K562 (cell line): ENCODE measurements at regions not wholly inside any gene's neighbourhood (a gene's known extent, or its start where the extent isn't known, plus 50 kb on each side); places are given as distances from the start of the nearest gene placed in this dataset.

Experiments used
- ATAC-seq: fragments of 200-7000 bp; cut with Tn5 transposase; 3 replicates; pipeline ENCODE4 v1.9.1; 2020; ENCODE audit warnings: moderate library complexity
- BruUV-seq: library from RNA; stranded (reverse); fragments of 400-500 nt; replicated peaks from 2 replicates; lab custom pipeline; 2021; lab: Mats Ljungman, UMichigan
- CTCF ChIA-PET: fragments of 300-600 bp; formaldehyde crosslinking; extraction: SDS; loops from one replicate; lab custom pipeline; 2021; ENCODE audit warnings: low intra/inter-chr PET ratio; lab: Yijun Ruan, JAX
- POLR2A ChIA-PET: fragments of 300-600, 350-650 bp; sonication (Branson Sonifier 250); formaldehyde crosslinking; extraction: SDS; loops from one replicate; lab custom pipeline; 2021; ENCODE audit warnings: antibody characterized with exemption, inconsistent platforms; lab: Yijun Ruan, JAX
- DNase-seq, 4 experiments: peaks; one replicate each; pipeline versions ENCODE4 v3.0.0 to v3.0.0-alpha.2; 2011 to 2018; ENCODE audit warnings: low spot score in 3 of 4, mixed read lengths in 3 of 4; ENCODE audit errors: extremely low read depth in 1 of 4
- FAIRE-seq: peaks from 2 replicates; lab custom pipeline; 2011; peaks lifted over from hg19 to GRCh38; lab: Jason Lieb, UNC
- H2AFZ ChIP-seq: 2 replicates; pipeline ENCODE4 v1.6.0; 2011; ENCODE audit warnings: low read depth, low read length, control low read depth, inconsistent platforms
- H3K27ac ChIP-seq: fragments of 200-600 bp; 3 replicates; pipeline ENCODE4 v1.8.0; 2011; ENCODE audit warnings: low read depth, mild to moderate bottlenecking, control low read depth, inconsistent platforms, low read length, moderate library complexity, mixed read lengths; ENCODE audit errors: extremely low read depth
- H3K27me3 ChIP-seq, 2 experiments: fragments of 300-600 bp in 1 of 2; 2 replicates in 1 of 2; 3 replicates in 1 of 2; pipeline versions ENCODE4 v1.6.0 to v1.8.0; 2011; ENCODE audit warnings: inconsistent platforms in 2 of 2, low read length in 2 of 2, mild to moderate bottlenecking in 1 of 2, mixed read lengths in 1 of 2, moderate library complexity in 1 of 2; ENCODE audit not compliant: control insufficient read depth in 2 of 2, insufficient read depth in 2 of 2
- H3K36me3 ChIP-seq: fragments of 300-600 bp; 3 replicates; pipeline ENCODE4 v1.8.0; 2011; ENCODE audit warnings: mild to moderate bottlenecking, low read length, inconsistent platforms; ENCODE audit not compliant: control insufficient read depth, insufficient read depth
- H3K4me1 ChIP-seq, 2 experiments: fragments of 200-600 bp in 1 of 2; replicated peaks in 1 of 2; 2 replicates in 1 of 2; 3 replicates in 1 of 2; pipeline versions ENCODE4 v1.5.1 to v1.8.0; 2011; ENCODE audit warnings: inconsistent platforms in 2 of 2, low read length in 2 of 2, mild to moderate bottlenecking in 1 of 2, mixed read lengths in 1 of 2, moderate library complexity in 1 of 2; ENCODE audit not compliant: control insufficient read depth in 2 of 2, insufficient read depth in 2 of 2
- H3K4me2 ChIP-seq: 2 replicates; pipeline ENCODE4 v1.6.1; 2011; ENCODE audit warnings: low read length, control low read depth, inconsistent platforms, mixed read lengths; ENCODE audit not compliant: insufficient read depth
- H3K4me3 ChIP-seq: fragments of 200-600 bp; sonication (generic), shearing (Covaris generic); 2 replicates; pipeline ENCODE4 v1.5.1; 2016; ENCODE audit warnings: control low read depth, inconsistent platforms
- H3K79me2 ChIP-seq: fragments of 200-600 bp; 3 replicates; pipeline ENCODE4 v1.8.0; 2011; ENCODE audit warnings: low read length, inconsistent platforms; ENCODE audit not compliant: control insufficient read depth, insufficient read depth
- H3K9ac ChIP-seq, 2 experiments: 2 replicates each; pipeline versions ENCODE4 v1.6.0 to v1.6.1; 2011; ENCODE audit warnings: low read depth in 2 of 2, low read length in 2 of 2, control low read depth in 1 of 2, inconsistent platforms in 1 of 2, mild to moderate bottlenecking in 1 of 2, mixed read lengths in 1 of 2; ENCODE audit not compliant: insufficient read depth in 1 of 2
- H3K9me1 ChIP-seq: one replicate; pipeline ENCODE4 v1.6.0; 2011; ENCODE audit warnings: inconsistent platforms, mild to moderate bottlenecking, low read length, moderate library complexity; ENCODE audit not compliant: control insufficient read depth, insufficient read depth
- H3K9me3 ChIP-seq: replicated peaks from 2 replicates; pipeline ENCODE4 v1.5.1; 2011; ENCODE audit warnings: low read depth, low read length, inconsistent platforms; ENCODE audit not compliant: control insufficient read depth, insufficient read depth
- H4K20me1 ChIP-seq: replicated peaks from 2 replicates; pipeline ENCODE4 v1.6.1; 2011; ENCODE audit warnings: low read length, inconsistent platforms, mixed read lengths; ENCODE audit not compliant: control insufficient read depth, insufficient read depth
- EP400 ChIP-seq: fragments of 450-650 bp; IDR thresholded peaks from 2 replicates; pipeline ENCODE4 v1.6.1; 2017; ENCODE audit warnings: antibody characterized with exemption, mild to moderate bottlenecking, moderate library complexity
- MYNN ChIP-seq, 2 experiments: sonication (generic); formaldehyde crosslinking in 1 of 2; IDR thresholded peaks; 2 replicates each; pipeline versions ENCODE4 v1.5.0 to v1.6.1; 2016 to 2020; ENCODE audit warnings: antibody characterized with exemption in 1 of 2, missing genetic modification reagents in 1 of 2
- POLR2A ChIP-seq: fragments of 450-650 bp; conservative IDR thresholded peaks from 2 replicates; pipeline ENCODE4 v1.6.1; 2016
- SIRT6 ChIP-seq: IDR thresholded peaks from one replicate; pipeline ENCODE4 v1.6.1; 2012; ENCODE audit warnings: low read depth, mild to moderate bottlenecking, control low read depth, inconsistent platforms, low read length, moderate library complexity
- SOX6 ChIP-seq: fragments of 450-650 bp; IDR thresholded peaks from 2 replicates; pipeline ENCODE4 v1.6.1; 2014; ENCODE audit warnings: mild to moderate bottlenecking
- TFAM ChIP-seq: fragments of 250-450 bp; sonication (Bioruptor Pico); conservative IDR thresholded peaks from 2 replicates; pipeline ENCODE4 v1.5.0; 2021; ENCODE audit warnings: mild to moderate bottlenecking, moderate library complexity
- ZNF584 ChIP-seq: fragments of 200-800 bp; sonication (Bioruptor generic); IDR thresholded peaks from 2 replicates; pipeline ENCODE4 v1.6.1; 2016; ENCODE audit warnings: low read depth, mild to moderate bottlenecking, missing genetic modification characterization, missing compliant biosample characterization
- ZNF785 ChIP-seq: fragments of 250-450 bp; sonication (Bioruptor Pico); IDR thresholded peaks from 2 replicates; pipeline ENCODE4 v1.4.0; 2020; ENCODE audit warnings: mild to moderate bottlenecking
- WGBS: fragments of 100-300 bp; shearing (Covaris generic); methylation state at CpG from one replicate; pipeline ENCODE4 v1.1.6; 2016; ENCODE audit warnings: low coverage, mixed read lengths; ENCODE audit not compliant: insufficient coverage; ENCODE audit errors: missing lambda C conversion rate; 5-methylcytosine and 5-hydroxymethylcytosine counted together
- in situ Hi-C: fragments of 300-500 bp; cut with MboI; formaldehyde crosslinking; loops from 4 replicates; pipeline ENCODE4 v1.15.0; 2018; ENCODE audit warnings: inconsistent platforms, mixed read lengths
- intact Hi-C: fragments of 100-400 bp; cut with micrococcal nuclease; formaldehyde crosslinking; loops from 2 replicates; pipeline ENCODE4 v1.14.2; 2022
- TF ChIP-seq, protein P1 (sequence below), 2 experiments: fragments of 450-650 bp; IDR thresholded peaks; 2 replicates each; pipeline ENCODE4 v1.6.1; 2016; ENCODE audit warnings: mild to moderate bottlenecking in 2 of 2, borderline replicate concordance in 1 of 2, low read depth in 1 of 2, moderate library complexity in 1 of 2
- TF ChIP-seq, protein P2 (sequence below): sonication (generic); formaldehyde crosslinking; IDR thresholded peaks from 2 replicates; pipeline ENCODE4 v1.8.1; 2023; ENCODE audit warnings: mild to moderate bottlenecking, missing genetic modification reagents, moderate library complexity
- TF ChIP-seq, protein P3 (sequence below): fragments of 250-450 bp; sonication (Bioruptor Pico); IDR thresholded peaks from 2 replicates; pipeline ENCODE4 v1.5.0; 2021; ENCODE audit warnings: mild to moderate bottlenecking, moderate library complexity

DNA sequence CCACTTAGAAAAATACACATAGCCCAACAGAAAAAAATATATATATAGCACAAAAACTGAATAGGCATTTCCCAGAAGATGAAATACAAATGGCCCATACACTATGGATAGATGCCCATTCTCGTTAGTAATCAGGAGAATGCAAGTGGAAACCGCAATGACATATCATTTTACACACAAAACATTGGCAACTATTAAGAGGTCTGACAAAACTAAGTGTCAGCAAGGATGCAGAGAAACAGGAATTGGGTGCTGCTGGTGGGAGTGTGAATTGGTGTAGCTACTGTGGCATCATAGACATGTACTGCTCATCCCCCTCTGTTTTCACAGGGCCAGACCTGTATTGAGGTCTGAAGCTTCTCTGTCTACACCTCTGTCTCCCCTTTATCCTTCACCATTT lies 320.0 kb downstream of the IDS start:
- no peaks in the 10 kb centered on the region for H4K20me1 ChIP-seq
- intact Hi-C loops (no loop called here), in situ Hi-C loops (no loop called here)
- H3K9me1 ChIP-seq: no peaks in the 10 kb centered on the region
- DNase-seq (no peak), ATAC-seq (no peak), FAIRE-seq (no peak)
- H3K27ac ChIP-seq: no peak overlapping the region
- no TSS peak for BruUV-seq
- no peaks in the 10 kb centered on the region for H3K36me3 ChIP-seq
- H3K9ac ChIP-seq: no peak overlapping the region
- H3K79me2 ChIP-seq: no peaks in the 10 kb centered on the region
- no peaks in the 10 kb centered on the region for H3K4me1 ChIP-seq
- no peaks in the 10 kb centered on the region for H3K27me3 ChIP-seq
- 0% methylated on average over 2 of the region's 2 CpGs for WGBS
- no peak overlapping the region for H3K4me2 ChIP-seq
- H3K4me3 ChIP-seq: no peak overlapping the region
- no peaks in the 10 kb centered on the region for H3K9me3 ChIP-seq
- no peak overlapping the region for H2AFZ ChIP-seq
- POLR2A ChIA-PET: interaction anchor here (0.5 kb wide), 1 partner anchor 180 kb away, joined by 3 read pairs; no protein-coding TSS in a partner anchor
- CTCF ChIA-PET: no interaction called here
- TF ChIP-seq ZNF584: no peak
- no peak for TF ChIP-seq SIRT6
- TF ChIP-seq, protein P1, sequence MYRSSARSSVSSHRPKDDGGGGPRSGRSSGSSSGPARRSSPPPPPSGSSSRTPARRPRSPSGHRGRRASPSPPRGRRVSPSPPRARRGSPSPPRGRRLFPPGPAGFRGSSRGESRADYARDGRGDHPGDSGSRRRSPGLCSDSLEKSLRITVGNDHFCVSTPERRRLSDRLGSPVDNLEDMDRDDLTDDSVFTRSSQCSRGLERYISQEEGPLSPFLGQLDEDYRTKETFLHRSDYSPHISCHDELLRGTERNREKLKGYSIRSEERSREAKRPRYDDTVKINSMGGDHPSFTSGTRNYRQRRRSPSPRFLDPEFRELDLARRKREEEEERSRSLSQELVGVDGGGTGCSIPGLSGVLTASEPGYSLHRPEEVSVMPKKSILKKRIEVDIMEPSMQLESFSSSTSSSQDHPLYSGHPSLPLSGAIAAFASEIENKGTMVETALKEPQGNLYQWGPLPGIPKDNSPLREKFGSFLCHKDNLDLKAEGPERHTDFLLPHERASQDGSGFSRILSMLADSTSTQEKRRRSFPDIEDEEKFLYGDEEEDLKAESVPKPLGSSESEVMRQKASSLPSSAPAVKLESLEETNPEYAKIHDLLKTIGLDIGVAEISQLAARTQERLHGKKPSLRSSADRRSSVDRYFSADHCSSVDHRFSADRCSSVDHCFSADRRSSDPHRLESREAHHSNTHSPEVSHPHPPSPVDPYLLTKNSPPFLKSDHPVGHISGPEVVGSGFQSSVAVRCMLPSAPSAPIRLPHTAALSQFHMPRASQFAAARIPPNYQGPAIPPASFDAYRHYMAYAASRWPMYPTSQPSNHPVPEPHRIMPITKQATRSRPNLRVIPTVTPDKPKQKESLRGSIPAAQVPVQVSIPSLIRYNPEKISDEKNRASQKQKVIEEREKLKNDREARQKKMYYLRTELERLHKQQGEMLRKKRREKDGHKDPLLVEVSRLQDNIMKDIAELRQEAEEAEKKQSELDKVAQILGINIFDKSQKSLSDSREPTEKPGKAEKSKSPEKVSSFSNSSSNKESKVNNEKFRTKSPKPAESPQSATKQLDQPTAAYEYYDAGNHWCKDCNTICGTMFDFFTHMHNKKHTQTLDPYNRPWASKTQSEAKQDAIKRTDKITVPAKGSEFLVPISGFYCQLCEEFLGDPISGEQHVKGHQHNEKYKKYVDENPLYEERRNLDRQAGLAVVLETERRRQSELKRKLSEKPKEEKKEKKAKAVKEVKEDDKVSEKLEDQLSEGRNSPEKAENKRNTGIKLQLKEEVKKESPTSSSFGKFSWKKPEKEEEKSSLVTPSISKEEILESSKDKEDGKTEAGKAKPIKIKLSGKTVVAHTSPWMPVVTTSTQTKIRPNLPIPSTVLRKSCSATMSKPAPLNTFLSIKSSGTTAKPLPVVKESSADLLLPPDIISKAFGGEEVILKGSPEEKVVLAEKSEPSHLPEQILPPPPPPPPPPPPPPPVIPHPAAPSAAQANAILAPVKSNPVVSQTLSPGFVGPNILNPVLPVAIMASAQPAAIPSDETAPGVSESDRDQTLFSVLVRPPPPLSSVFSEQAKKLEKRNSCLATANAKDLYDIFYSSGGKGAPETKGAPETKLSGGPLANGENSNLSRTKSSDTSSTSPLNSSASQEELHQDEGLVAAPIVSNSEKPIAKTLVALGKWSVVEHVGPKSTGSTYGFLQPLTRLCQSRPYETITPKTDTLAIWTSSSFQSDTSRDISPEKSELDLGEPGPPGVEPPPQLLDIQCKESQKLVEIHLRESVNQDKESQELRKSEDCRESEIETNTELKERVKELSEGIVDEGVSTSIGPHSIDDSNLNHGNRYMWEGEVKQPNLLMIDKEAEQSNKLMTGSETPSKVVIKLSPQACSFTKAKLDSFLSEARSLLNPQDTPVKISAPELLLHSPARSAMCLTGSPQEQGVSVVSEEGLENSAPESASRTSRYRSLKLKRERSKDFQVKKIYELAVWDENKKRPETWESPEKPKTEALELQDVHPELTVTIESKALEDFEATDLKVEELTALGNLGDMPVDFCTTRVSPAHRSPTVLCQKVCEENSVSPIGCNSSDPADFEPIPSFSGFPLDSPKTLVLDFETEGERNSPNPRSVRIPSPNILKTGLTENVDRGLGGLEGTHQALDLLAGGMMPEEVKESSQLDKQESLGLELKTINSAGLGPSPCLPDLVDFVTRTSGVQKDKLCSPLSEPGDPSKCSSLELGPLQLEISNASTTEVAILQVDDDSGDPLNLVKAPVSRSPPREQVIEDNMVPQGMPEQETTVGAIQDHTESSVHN (IDR thresholded peaks at IDR 0.05; ENCODE audit: borderline replicate concordance in 1 of 2, low read depth in 1 of 2): no peak
- no peak for TF ChIP-seq ZNF785 (CRISPR knock-in tag)
- TF ChIP-seq, protein P2, sequence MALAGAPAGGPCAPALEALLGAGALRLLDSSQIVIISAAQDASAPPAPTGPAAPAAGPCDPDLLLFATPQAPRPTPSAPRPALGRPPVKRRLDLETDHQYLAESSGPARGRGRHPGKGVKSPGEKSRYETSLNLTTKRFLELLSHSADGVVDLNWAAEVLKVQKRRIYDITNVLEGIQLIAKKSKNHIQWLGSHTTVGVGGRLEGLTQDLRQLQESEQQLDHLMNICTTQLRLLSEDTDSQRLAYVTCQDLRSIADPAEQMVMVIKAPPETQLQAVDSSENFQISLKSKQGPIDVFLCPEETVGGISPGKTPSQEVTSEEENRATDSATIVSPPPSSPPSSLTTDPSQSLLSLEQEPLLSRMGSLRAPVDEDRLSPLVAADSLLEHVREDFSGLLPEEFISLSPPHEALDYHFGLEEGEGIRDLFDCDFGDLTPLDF (CRISPR knock-in tag): no peak
- TF ChIP-seq SOX6: no peak
- TF ChIP-seq EP400: no peak
- TF ChIP-seq, protein P3, sequence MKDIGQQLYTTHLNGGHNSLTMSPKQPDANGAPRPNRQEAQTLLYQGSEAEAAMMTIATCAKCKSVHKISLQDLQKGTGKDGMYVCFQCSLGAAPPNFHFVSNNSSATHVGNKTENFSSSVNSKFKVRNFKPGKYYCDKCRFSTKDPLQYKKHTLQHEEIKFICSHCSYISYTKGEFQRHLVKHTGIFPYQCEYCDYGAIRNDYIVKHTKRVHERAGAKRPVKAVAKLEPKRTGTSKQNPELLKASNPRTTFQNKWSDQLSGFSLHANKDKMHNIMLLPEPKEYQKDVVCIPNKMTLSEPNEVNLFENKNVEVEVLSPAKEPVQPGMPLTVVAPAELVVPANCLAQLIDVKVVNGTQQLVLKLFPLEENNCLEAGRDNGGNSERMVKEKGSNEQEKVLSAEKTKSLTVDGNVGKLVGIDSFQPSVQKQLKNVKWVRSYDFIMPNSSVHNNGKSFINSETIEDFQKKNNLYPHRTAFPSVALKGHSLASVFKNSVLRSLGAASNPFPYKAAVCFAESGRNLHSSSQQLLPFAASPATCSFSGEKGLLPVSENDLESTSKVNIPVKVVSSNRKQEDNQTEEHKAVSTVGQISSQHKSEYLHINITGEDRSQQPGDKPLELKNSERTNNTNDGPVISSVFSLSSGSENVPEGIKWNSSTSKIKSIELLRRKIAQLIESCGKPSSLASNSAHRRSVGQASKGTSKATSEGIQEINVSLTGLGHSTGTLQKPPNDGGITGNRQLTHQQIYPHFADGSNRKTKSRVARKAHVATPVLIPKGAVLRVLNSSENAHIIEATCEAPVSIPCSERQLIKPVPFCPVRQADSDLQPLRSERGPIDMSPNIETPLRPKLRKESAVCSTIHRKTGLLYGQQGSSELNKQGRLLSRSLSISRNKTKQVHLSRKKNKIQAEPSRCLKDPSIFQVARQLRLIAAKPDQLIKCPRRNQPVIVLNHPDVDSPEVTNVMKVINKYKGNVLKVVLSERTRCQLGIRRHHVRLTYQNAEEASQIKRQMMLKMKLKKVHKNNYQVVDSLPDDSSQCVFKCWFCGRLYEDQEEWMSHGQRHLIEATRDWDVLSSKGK (CRISPR knock-in tag): no peak
- no peak for TF ChIP-seq MYNN (IDR thresholded peaks at IDR 0.05)
- no peak for TF ChIP-seq MYNN (CRISPR knock-in tag; IDR thresholded peaks at IDR 0.05)
- TF ChIP-seq POLR2A: no peak
- TF ChIP-seq TFAM: no peak
